Epithelial cell of esophagus (primary cell): ENCODE measurements at regions not wholly inside any gene's neighbourhood (a gene's known extent, or its start where the extent isn't known, plus 50 kb on each side); places are given as distances from the start of the nearest gene placed in this dataset.

Experiments
- DNase-seq: peaks from one replicate; pipeline ENCODE4 v3.0.0; 2010; ENCODE audit warnings: low read depth
- H3K4me3 ChIP-seq: 2 replicates; pipeline ENCODE4 v1.5.1; 2011; ENCODE audit warnings: mild to moderate bottlenecking, low read length, control low read depth
- TF ChIP-seq, protein P1 (sequence below): IDR thresholded peaks from 2 replicates; pipeline ENCODE4 v1.5.1; 2011; ENCODE audit warnings: low read depth, mild to moderate bottlenecking, low read length, control low read depth, inconsistent platforms; ENCODE audit not compliant: insufficient read depth; ENCODE audit errors: missing control alignments

DNA sequence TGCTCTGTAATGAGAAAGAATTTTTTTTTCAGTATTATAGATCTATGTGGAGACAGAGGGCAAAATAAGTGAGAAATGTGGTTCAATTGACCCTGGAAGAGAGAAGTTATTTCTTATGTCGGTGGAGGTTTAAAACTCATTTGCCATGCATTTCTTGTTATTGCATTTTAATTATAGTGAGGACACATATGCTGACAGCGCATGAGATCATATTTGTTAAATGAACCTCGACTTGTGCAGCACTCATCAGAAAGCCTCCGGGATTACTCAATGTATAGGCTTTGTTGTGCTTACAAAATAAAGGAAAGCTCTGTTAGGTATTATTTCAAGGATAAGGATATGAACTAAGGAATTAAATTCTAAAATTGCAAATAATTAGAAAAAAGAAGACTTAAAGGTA lies 915.1 kb upstream of the MAP3K7 start:
- H3K4me3 ChIP-seq: no peak overlapping the region
- TF ChIP-seq, protein P1, sequence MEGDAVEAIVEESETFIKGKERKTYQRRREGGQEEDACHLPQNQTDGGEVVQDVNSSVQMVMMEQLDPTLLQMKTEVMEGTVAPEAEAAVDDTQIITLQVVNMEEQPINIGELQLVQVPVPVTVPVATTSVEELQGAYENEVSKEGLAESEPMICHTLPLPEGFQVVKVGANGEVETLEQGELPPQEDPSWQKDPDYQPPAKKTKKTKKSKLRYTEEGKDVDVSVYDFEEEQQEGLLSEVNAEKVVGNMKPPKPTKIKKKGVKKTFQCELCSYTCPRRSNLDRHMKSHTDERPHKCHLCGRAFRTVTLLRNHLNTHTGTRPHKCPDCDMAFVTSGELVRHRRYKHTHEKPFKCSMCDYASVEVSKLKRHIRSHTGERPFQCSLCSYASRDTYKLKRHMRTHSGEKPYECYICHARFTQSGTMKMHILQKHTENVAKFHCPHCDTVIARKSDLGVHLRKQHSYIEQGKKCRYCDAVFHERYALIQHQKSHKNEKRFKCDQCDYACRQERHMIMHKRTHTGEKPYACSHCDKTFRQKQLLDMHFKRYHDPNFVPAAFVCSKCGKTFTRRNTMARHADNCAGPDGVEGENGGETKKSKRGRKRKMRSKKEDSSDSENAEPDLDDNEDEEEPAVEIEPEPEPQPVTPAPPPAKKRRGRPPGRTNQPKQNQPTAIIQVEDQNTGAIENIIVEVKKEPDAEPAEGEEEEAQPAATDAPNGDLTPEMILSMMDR: no peak
- no peak for DNase-seq

DNA sequence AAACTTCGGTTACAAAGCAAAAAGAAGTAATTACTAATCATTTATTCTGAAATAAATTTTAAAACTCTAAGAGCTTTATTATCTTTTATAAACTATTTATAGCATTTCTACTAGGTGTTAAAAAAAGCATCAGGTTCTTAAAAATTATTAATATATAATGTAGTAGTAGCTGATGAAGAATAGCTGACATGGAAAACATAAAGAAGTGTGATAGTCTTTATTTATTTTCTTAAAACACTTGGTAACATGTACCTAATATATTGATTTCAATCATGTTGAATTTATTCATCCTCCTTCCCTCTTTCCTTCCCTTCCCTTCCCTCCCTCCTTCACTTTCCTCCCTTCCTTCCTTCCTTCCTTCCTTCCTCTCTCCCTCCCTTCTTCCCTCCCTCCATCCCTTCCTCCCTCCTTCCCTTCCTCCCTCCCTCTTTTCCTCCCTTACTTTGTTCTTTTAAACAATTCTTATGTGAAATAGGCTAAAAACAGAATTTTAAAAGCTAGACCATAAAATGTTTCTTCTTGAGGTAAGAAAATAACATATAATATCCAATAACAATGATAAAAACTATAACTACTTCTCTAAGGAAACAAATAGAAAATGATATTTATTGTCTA lies 913.9 kb upstream of the MAP3K7 start:
- no peak for DNase-seq
- TF ChIP-seq, protein P1: no peak
- no peak overlapping the region for H3K4me3 ChIP-seq

DNA sequence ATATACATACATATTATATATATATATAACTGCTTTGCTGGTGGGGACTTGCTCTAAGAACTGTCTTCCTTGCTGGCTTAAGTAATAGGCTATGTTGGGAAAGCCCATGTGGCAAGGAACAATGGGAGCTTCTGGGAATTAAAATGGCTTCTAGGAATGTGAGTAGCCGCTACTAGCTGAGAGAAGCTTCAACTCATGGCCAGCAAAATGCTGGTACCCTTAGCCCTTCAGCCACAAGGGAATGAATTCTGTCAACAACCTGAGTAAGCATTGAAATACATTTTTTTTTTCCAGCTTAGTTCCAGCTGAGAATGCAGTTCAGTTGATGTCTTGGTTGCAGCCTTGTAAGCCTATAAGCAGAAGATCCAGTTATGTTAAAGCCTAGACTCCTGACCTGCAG lies 911.7 kb upstream of the MAP3K7 start:
- no peak overlapping the region for H3K4me3 ChIP-seq
- TF ChIP-seq, protein P1: no peak
- DNase-seq: no peak

DNA sequence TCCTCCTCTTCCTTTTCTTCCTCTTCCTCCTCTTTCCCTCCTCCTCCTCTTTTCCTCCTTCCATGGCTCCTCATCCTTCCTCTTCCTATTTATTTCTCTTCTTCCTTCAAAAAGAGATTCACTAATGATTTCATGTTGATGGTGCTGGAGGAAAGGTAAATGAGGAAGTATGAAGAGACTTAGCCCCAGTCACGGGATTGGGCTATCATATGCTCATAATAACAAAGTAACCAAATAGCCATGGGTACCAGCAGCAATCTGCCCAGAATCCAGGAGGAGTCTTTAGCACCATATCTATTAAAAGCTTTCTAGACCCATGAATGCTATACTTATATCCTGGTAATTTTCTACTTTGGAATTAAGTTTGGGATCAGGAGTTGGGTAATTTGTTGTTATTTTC lies 910.9 kb upstream of the MAP3K7 start:
- TF ChIP-seq, protein P1: no peak
- no peak overlapping the region for H3K4me3 ChIP-seq
- no peak for DNase-seq

DNA sequence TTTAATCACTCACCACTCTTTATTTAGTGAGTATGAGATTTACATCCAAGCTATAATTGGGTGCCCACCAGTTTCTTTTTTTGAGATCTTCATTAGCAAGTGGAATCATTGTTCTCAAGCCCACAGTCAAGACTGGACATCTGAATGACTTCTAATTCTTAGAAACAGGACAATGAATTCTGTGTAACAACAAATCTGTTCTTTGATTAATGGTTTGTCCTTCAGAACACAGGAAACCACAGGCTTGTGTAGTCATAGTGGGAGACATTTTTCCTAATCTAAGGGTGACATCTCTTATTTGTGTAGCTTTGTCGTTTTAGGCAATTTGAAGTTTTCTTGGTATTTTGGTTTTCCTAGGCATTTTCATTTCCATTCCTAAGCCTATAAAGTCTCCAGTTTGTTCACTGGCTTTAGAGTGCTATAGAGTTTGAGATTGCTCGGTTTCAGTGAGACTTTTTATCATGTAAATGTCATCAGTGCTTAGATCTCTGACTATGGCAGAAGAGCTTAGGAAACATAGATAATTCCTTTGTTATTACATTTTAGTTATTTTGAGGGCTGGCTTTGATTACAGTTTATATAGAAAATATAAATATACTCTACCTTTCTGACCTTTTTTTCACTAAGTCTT lies 903.9 kb upstream of the MAP3K7 start:
- H3K4me3 ChIP-seq: no peak overlapping the region
- DNase-seq: no peak
- TF ChIP-seq, protein P1: no peak

DNA sequence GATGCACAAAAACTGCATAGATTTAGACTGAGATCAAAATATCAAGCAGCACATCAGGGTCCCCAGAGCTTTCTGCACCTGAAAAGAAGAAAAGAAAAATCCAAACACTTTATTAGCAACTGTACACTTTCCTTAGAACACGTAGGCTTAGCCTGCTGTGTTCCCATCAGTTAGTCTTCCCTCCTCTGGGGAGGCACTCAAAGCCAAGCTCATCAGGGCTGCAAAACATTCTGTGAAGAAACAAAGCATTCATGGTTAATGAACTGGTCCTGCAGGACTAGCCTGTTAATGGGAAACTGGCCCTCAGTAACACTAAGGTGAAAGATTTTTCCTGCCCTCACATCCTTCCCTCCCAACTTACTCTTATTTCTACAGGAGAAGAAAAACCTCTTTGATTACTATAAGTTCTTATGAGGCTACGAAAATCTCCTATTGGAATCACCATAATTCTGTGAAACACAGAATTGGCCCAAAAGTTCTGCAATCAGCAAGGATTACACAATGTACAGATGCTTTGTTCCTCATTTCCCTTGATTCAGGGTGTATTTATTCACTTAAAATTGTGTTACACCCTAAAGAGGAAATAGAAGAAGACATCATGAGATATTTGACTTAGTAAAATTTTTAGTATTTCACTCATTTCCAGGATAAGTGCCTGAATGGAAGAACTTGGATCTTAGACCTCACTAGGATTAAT lies 901.0 kb upstream of the MAP3K7 start:
- no peak for DNase-seq
- TF ChIP-seq, protein P1: no peak
- no peak overlapping the region for H3K4me3 ChIP-seq
